MM.1S (cell line): ENCODE measurements at regions not wholly inside any gene's neighbourhood (a gene's known extent, or its start where the extent isn't known, plus 50 kb on each side); places are given as distances from the start of the nearest gene placed in this dataset.

Experiments used
- EZH2 ChIP-seq: fragments of 300-600 bp; sonication (generic); optimal IDR thresholded peaks from 2 replicates; pipeline ENCODE3; 2017; ENCODE audit warnings: low read depth, mild to moderate bottlenecking, antibody characterized with exemption, low read length, mixed read lengths
- EZH2phosphoT487 ChIP-seq: fragments of 300-600 bp; sonication (generic); IDR thresholded peaks from 2 replicates; pipeline ENCODE4 v1.6.1; 2018; ENCODE audit warnings: antibody characterized with exemption, low read length
- TF ChIP-seq, protein P1 (sequence below): fragments of 300-600 bp; sonication (generic); IDR thresholded peaks from 2 replicates; pipeline ENCODE4 v1.5.1; 2016; ENCODE audit warnings: antibody characterized with exemption, low read length, mixed read lengths

DNA sequence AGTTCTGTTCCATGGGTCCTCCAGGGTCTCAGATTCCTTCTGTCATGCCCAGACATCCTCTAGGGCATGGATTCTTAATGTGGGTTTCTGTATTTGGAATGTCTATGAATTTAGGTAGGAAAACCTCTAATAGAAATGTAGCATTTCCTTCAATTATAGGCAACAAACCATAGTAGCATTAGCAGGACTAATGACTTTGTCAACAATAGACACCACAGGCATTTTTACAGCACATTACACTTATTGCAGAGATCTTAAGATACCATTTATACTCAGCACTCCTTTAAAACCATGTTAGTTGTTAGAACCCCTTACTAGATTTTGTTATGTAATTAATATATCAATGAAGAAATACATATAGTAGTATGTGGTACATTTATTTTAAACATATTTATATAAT, 77.8 kb upstream of the TBC1D5 start:
- TF ChIP-seq, protein P1, sequence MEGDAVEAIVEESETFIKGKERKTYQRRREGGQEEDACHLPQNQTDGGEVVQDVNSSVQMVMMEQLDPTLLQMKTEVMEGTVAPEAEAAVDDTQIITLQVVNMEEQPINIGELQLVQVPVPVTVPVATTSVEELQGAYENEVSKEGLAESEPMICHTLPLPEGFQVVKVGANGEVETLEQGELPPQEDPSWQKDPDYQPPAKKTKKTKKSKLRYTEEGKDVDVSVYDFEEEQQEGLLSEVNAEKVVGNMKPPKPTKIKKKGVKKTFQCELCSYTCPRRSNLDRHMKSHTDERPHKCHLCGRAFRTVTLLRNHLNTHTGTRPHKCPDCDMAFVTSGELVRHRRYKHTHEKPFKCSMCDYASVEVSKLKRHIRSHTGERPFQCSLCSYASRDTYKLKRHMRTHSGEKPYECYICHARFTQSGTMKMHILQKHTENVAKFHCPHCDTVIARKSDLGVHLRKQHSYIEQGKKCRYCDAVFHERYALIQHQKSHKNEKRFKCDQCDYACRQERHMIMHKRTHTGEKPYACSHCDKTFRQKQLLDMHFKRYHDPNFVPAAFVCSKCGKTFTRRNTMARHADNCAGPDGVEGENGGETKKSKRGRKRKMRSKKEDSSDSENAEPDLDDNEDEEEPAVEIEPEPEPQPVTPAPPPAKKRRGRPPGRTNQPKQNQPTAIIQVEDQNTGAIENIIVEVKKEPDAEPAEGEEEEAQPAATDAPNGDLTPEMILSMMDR, result no peak
- no peak for TF ChIP-seq EZH2
- no peak for TF ChIP-seq EZH2phosphoT487
